Esophagus muscularis mucosa (tissue), 3 donors: ENCODE measurements at regions not wholly inside any gene's neighbourhood (a gene's known extent, or its start where the extent isn't known, plus 50 kb on each side); places are given as distances from the start of the nearest gene placed in this dataset.

Experiments
- EP300 ChIP-seq: sonication (generic); formaldehyde crosslinking; IDR thresholded peaks from one replicate; pipeline ENCODE4 v1.6.1; 2017; ENCODE audit warnings: antibody characterized with exemption
- TF ChIP-seq, protein P1 (sequence below), 3 experiments: fragments of 200-600 bp in 2 of 3; fragments of 450-650 bp in 1 of 3; sonication (generic) in 2 of 3; IDR thresholded peaks; one replicate each; pipeline ENCODE4 v1.5.1; 2017 to 2019; ENCODE audit warnings: antibody characterized with exemption in 3 of 3, mild to moderate bottlenecking in 2 of 3, moderate library complexity in 1 of 3

DNA sequence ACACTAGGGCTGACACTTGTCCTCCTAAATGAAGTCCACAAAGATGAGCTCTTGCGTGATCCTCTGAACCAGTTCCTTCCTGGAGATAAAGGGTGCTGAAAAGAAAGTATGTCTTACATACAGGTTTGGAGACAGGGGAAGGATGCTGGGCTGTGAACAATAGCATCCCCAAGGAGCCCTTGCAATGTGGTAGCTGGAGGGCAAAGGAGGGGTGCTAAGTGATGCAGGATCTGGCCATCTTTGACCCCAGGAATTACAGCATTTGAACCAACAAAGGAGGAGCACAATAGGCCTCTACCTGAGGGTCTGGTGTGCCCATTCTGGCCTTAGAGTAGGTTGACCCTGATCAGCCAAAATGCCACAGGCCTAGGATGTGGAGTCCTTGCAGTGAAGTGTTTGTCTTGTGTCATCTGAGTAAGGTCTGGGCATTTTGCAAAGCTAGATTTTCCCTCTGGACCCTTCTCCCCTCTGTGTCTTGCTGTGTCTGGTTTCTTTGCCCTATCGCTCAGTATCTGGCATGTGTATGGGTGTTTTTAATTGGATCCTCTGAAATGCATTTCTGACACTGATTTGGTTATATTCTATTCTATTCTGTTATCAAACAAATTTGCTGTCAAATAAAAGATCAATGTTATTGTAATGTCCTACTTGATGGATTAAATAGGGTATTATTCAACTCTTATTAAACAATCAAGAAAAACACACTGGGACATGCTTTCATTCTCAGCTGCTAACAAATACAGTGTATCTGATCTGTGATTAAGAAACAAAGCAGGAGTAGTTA is 364.8 kb upstream of the MEIS1 start:
- TF ChIP-seq, protein P1, sequence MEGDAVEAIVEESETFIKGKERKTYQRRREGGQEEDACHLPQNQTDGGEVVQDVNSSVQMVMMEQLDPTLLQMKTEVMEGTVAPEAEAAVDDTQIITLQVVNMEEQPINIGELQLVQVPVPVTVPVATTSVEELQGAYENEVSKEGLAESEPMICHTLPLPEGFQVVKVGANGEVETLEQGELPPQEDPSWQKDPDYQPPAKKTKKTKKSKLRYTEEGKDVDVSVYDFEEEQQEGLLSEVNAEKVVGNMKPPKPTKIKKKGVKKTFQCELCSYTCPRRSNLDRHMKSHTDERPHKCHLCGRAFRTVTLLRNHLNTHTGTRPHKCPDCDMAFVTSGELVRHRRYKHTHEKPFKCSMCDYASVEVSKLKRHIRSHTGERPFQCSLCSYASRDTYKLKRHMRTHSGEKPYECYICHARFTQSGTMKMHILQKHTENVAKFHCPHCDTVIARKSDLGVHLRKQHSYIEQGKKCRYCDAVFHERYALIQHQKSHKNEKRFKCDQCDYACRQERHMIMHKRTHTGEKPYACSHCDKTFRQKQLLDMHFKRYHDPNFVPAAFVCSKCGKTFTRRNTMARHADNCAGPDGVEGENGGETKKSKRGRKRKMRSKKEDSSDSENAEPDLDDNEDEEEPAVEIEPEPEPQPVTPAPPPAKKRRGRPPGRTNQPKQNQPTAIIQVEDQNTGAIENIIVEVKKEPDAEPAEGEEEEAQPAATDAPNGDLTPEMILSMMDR (IDR thresholded peaks at IDR 0.05) = no peak
- TF ChIP-seq EP300 = no peak
